Stimulated activated CD8-positive, alpha-beta memory T cell treated with anti-CD3 and anti-CD28 coated beads, Interleukin-15, amount 100 ng/mL, for 48 hours (primary cell): ENCODE measurements at regions not wholly inside any gene's neighbourhood (a gene's known extent, or its start where the extent isn't known, plus 50 kb on each side); places are given as distances from the start of the nearest gene placed in this dataset.

Source experiments
- DNase-seq, 2 donors: peaks; one replicate each; pipeline ENCODE4 v3.0.0-alpha.2; 2020; ENCODE audit warnings: low read depth in 2 of 2

GRCh38 chr15:38046257-38047051 is 112.0 kb downstream of the TMCO5A start:
- DNase-seq: no peak

GRCh38 chr15:38048001-38048455 is 113.6 kb downstream of the TMCO5A start:
- DNase-seq: no peak

- DNase-seq: no peak
Observed at GRCh38 chr15:38049891-38050290, 115.5 kb downstream of the TMCO5A start.

GRCh38 chr15:38050529-38051448 is 116.3 kb downstream of the TMCO5A start:
- DNase-seq: no peak

- DNase-seq: no peak
Observed at GRCh38 chr15:38053205-38053604, 118.8 kb downstream of the TMCO5A start.

GRCh38 chr15:38053776-38054175 is 119.3 kb downstream of the TMCO5A start:
- DNase-seq: no peak

- no peak for DNase-seq
Observed at GRCh38 chr15:38054488-38054887, 120.0 kb downstream of the TMCO5A start.

- no peak for DNase-seq
Observed at GRCh38 chr15:38058596-38059075, 124.2 kb downstream of the TMCO5A start.

- no peak for DNase-seq
Observed at GRCh38 chr15:38059665-38060064, 125.2 kb downstream of the TMCO5A start.

GRCh38 chr15:38061856-38062649 is 127.6 kb downstream of the TMCO5A start:
- no peak for DNase-seq

GRCh38 chr15:38062696-38063095 is 128.3 kb downstream of the TMCO5A start:
- DNase-seq: no peak

GRCh38 chr15:38065721-38066345 is 131.4 kb downstream of the TMCO5A start:
- DNase-seq: no peak

- no peak for DNase-seq
Observed at GRCh38 chr15:38066612-38067011, 132.2 kb downstream of the TMCO5A start.

GRCh38 chr15:38068626-38069391 is 134.4 kb downstream of the TMCO5A start:
- peak; percentile 14 to 29 for DNase-seq

GRCh38 chr15:38069511-38070011 is 135.1 kb downstream of the TMCO5A start:
- DNase-seq: no peak

GRCh38 chr15:38070778-38071177 is 136.3 kb downstream of the TMCO5A start:
- DNase-seq: no peak

- no peak for DNase-seq
Observed at GRCh38 chr15:38071211-38071972, 137.0 kb downstream of the TMCO5A start.

- DNase-seq: no peak
Observed at GRCh38 chr15:38072007-38072347, 137.5 kb downstream of the TMCO5A start.

- DNase-seq: no peak
Observed at GRCh38 chr15:38072348-38073177, 138.1 kb downstream of the TMCO5A start.
